A549 (cell line): ENCODE measurements at regions not wholly inside any gene's neighbourhood (a gene's known extent, or its start where the extent isn't known, plus 50 kb on each side); places are given as distances from the start of the nearest gene placed in this dataset.

Source experiments
- ATAC-seq, 2 experiments: fragments of 200-7000 bp in 1 of 2; fragments of >200 bp in 1 of 2; cut with Nextera tagmentation in 1 of 2; cut with Tn5 transposase in 1 of 2; 3 replicates each; pipeline versions ENCODE4 v1.8.0 to v1.9.1; 2018 to 2020; ENCODE audit warnings: mild to moderate bottlenecking in 1 of 2, moderate library complexity in 1 of 2
- CTCF ChIA-PET: fragments of 300-600 bp; sonication (Branson Sonifier 250); formaldehyde crosslinking; extraction: SDS; loops from one replicate; lab custom pipeline; 2021; ENCODE audit warnings: antibody characterized with exemption, inconsistent platforms; lab: Yijun Ruan, JAX
- POLR2A ChIA-PET: fragments of 350-600 bp; formaldehyde crosslinking; extraction: SDS; loops from one replicate; lab custom pipeline; 2021; ENCODE audit warnings: antibody characterized with exemption, inconsistent platforms; lab: Yijun Ruan, JAX
- DNase-seq, 2 experiments: peaks; one replicate each; pipeline versions ENCODE4 v3.0.0 to v3.0.0-alpha.2; 2011 to 2016; ENCODE audit warnings: low read depth in 1 of 2, low spot score in 1 of 2
- FAIRE-seq: peaks from 2 replicates; lab custom pipeline; 2011; peaks lifted over from hg19 to GRCh38; lab: Jason Lieb, UNC
- H3K27ac ChIP-seq, 2 experiments: fragments of >200 bp; sonication (Bioruptor Twin); formaldehyde crosslinking; 3 replicates each; pipeline ENCODE4 v1.5.1; 2016 to 2017
- H3K4me1 ChIP-seq: fragments of >200 bp; sonication (Bioruptor Twin); formaldehyde crosslinking; 3 replicates; pipeline ENCODE4 v1.6.1; 2016
- H3K4me2 ChIP-seq: fragments of >200 bp; sonication (Bioruptor Twin); formaldehyde crosslinking; 3 replicates; pipeline ENCODE4 v1.6.1; 2016
- H3K4me3 ChIP-seq: fragments of >200 bp; sonication (Bioruptor Twin); formaldehyde crosslinking; 3 replicates; pipeline ENCODE4 v1.5.1; 2016
- H3K9me3 ChIP-seq: fragments of >200 bp; sonication (Bioruptor Twin); formaldehyde crosslinking; 3 replicates; pipeline ENCODE4 v1.6.1; 2016
- BCL3 ChIP-seq: fragments of >200 bp; sonication (Bioruptor Twin); formaldehyde crosslinking; IDR thresholded peaks from 3 replicates; pipeline ENCODE4 v1.6.1; 2016
- CHD2 ChIP-seq: fragments of 150-350 bp; IDR thresholded peaks from 2 replicates; pipeline ENCODE4 v1.6.1; 2014; ENCODE audit warnings: low read length; ENCODE audit not compliant: partially characterized antibody
- EHMT2 ChIP-seq: fragments of 200-600 bp; sonication (generic); IDR thresholded peaks from 2 replicates; pipeline ENCODE4 v1.6.1; 2016; ENCODE audit warnings: antibody characterized with exemption, low read depth, mild to moderate bottlenecking, moderate library complexity
- FOXS1 ChIP-seq: fragments of 250-450 bp; sonication (Bioruptor Pico); IDR thresholded peaks from 2 replicates; pipeline ENCODE4 v1.5.0; 2020; ENCODE audit warnings: mild to moderate bottlenecking, moderate library complexity
- HDAC2 ChIP-seq: fragments of 200-600 bp; sonication (generic); IDR thresholded peaks from 2 replicates; pipeline ENCODE4 v1.6.1; 2016
- JUN ChIP-seq, 2 experiments: fragments of >200 bp; sonication (Bioruptor Twin); formaldehyde crosslinking; IDR thresholded peaks; 2 replicates in 1 of 2; 3 replicates in 1 of 2; pipeline ENCODE4 v1.6.1; 2016 to 2017
- JUNB ChIP-seq: fragments of >200 bp; sonication (Bioruptor Twin); formaldehyde crosslinking; IDR thresholded peaks from 2 replicates; pipeline ENCODE4 v1.6.1; 2016
- KDM1A ChIP-seq: fragments of 200-600 bp; sonication (generic); IDR thresholded peaks from 2 replicates; pipeline ENCODE4 v1.6.1; 2016; ENCODE audit warnings: low read depth, mild to moderate bottlenecking
- MAFK ChIP-seq: fragments of 450-650 bp; IDR thresholded peaks from 2 replicates; pipeline ENCODE4 v1.6.1; 2014; ENCODE audit not compliant: partially characterized antibody
- MAZ ChIP-seq: fragments of 150-350 bp; IDR thresholded peaks from 2 replicates; pipeline ENCODE4 v1.6.1; 2014; ENCODE audit warnings: antibody characterized with exemption, low read depth, low read length, borderline replicate concordance
- PBX3 ChIP-seq: IDR thresholded peaks from 2 replicates; pipeline ENCODE4 v1.6.1; 2012
- POLR2A ChIP-seq: IDR thresholded peaks from 2 replicates; pipeline ENCODE4 v1.6.1; 2012; ENCODE audit warnings: mild to moderate bottlenecking, low read length
- REST ChIP-seq: fragments of 200-600 bp; sonication (generic); IDR thresholded peaks from 2 replicates; pipeline ENCODE4 v1.6.1; 2016; ENCODE audit warnings: antibody characterized with exemption, mild to moderate bottlenecking, moderate library complexity
- TFCP2L1 ChIP-seq: fragments of 250-450 bp; sonication (Bioruptor Pico); IDR thresholded peaks from 2 replicates; pipeline ENCODE4 v1.5.0; 2021; ENCODE audit warnings: mild to moderate bottlenecking
- ZFP36 ChIP-seq: fragments of 450-650 bp; IDR thresholded peaks from 2 replicates; pipeline ENCODE4 v1.6.1; 2014; ENCODE audit warnings: borderline replicate concordance; ENCODE audit not compliant: partially characterized antibody
- WGBS: methylation state at CpG from one replicate; pipeline ENCODE4 v1.1.6; 2017; ENCODE audit errors: missing lambda C conversion rate; 5-methylcytosine and 5-hydroxymethylcytosine counted together
- TF ChIP-seq, protein P1 (sequence below): fragments of 250-450 bp; sonication (Bioruptor Pico); IDR thresholded peaks from 2 replicates; pipeline ENCODE4 v1.5.0; 2021; ENCODE audit warnings: mild to moderate bottlenecking, moderate library complexity, borderline replicate concordance
- TF ChIP-seq, protein P2 (sequence below): fragments of >200 bp; sonication (Bioruptor Twin); formaldehyde crosslinking; IDR thresholded peaks from 3 replicates; pipeline ENCODE4 v1.5.1; 2016
- TF ChIP-seq, protein P3 (sequence below): fragments of 250-450 bp; sonication (Bioruptor Pico); IDR thresholded peaks from 2 replicates; pipeline ENCODE4 v1.5.0; 2020; ENCODE audit warnings: low read depth, mild to moderate bottlenecking, moderate library complexity
- TF ChIP-seq, protein P4 (sequence below): fragments of 450-650 bp; IDR thresholded peaks from 2 replicates; pipeline ENCODE4 v1.6.1; 2014; ENCODE audit warnings: antibody characterized with exemption

- ATAC-seq: no peak
- POLR2A ChIA-PET: no interaction called here
Measured at GRCh38 chr7:79828866-79829265, 305.8 kb upstream of the GNAI1 start.

DNA sequence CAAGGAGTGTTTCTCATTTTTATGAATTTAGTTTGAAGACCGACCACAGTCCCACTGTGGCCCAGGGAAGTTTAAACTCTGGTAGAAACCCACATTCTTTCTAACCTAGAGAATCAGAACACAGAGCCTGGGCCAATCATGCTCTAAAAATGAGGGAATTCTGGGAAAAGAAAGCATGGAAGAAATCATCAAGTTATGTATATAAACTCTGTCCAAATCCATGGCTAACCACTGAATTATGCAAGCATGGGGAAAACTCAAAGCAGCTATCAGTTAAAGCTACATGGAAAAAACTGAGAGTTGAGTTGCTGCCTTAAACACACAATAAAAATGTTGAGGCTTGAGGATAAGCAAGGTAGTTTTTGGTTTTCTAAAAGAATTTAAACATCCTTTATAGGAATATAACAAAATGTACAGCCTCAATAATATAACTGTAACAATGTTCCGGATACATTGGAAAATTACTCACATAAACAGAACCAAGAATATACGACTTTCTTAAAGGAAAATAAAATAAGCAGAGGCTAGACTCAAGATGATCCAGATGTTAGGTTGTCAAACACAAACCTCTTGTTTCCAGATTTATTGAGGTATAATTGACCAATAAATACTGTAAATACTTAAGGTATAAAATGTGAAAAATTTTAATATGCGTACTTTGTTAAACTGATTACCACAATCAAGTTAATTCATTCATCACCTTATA is 311.2 kb upstream of the GNAI1 start:
- FAIRE-seq (no peak), DNase-seq (no peak), ATAC-seq (no peak)
- CTCF ChIA-PET: no interaction called here
- Histone ChIP-seq H3K27ac (no peak overlapping the region), H3K4me2 (no peak overlapping the region), H3K4me1 (no peaks in the 10 kb centered on the region), H3K9me3 (no peaks in the 10 kb centered on the region), H3K4me3 (no peak overlapping the region)
- POLR2A ChIA-PET: no interaction called here
- WGBS: 83% methylated on average over 4 of the region's 4 CpGs
- TF ChIP-seq POLR2A (no peak), MAZ (no peak), EHMT2 (no peak), JUNB (no peak), PBX3 (no peak)
- TF ChIP-seq, protein P1, sequence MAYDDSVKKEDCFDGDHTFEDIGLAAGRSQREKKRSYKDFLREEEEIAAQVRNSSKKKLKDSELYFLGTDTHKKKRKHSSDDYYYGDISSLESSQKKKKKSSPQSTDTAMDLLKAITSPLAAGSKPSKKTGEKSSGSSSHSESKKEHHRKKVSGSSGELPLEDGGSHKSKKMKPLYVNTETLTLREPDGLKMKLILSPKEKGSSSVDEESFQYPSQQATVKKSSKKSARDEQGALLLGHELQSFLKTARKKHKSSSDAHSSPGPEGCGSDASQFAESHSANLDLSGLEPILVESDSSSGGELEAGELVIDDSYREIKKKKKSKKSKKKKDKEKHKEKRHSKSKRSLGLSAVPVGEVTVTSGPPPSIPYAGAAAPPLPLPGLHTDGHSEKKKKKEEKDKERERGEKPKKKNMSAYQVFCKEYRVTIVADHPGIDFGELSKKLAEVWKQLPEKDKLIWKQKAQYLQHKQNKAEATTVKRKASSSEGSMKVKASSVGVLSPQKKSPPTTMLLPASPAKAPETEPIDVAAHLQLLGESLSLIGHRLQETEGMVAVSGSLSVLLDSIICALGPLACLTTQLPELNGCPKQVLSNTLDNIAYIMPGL (CRISPR knock-in tag): no peak
- TF ChIP-seq, protein P2, sequence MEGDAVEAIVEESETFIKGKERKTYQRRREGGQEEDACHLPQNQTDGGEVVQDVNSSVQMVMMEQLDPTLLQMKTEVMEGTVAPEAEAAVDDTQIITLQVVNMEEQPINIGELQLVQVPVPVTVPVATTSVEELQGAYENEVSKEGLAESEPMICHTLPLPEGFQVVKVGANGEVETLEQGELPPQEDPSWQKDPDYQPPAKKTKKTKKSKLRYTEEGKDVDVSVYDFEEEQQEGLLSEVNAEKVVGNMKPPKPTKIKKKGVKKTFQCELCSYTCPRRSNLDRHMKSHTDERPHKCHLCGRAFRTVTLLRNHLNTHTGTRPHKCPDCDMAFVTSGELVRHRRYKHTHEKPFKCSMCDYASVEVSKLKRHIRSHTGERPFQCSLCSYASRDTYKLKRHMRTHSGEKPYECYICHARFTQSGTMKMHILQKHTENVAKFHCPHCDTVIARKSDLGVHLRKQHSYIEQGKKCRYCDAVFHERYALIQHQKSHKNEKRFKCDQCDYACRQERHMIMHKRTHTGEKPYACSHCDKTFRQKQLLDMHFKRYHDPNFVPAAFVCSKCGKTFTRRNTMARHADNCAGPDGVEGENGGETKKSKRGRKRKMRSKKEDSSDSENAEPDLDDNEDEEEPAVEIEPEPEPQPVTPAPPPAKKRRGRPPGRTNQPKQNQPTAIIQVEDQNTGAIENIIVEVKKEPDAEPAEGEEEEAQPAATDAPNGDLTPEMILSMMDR: no peak

More at GRCh38 chr7:79828866-79829265, 305.8 kb upstream of the GNAI1 start:
- Histone ChIP-seq H3K4me1 (no peaks in the 10 kb centered on the region), H3K4me3 (no peak overlapping the region), H3K9me3 (no peaks in the 10 kb centered on the region), H3K4me2 (no peak overlapping the region), H3K27ac (no peak overlapping the region)
- DNase-seq: no peak
- no peak for FAIRE-seq
- CTCF ChIA-PET: no interaction called here
- TF ChIP-seq BCL3 (no peak), FOXS1 (no peak), HDAC2 (no peak), TFCP2L1 (no peak), JUN (IDR thresholded peaks at IDR 0.05) (no peak), REST (no peak), KDM1A (no peak), CHD2 (no peak), MAFK (no peak), ZFP36 (no peak)
- TF ChIP-seq, protein P3, sequence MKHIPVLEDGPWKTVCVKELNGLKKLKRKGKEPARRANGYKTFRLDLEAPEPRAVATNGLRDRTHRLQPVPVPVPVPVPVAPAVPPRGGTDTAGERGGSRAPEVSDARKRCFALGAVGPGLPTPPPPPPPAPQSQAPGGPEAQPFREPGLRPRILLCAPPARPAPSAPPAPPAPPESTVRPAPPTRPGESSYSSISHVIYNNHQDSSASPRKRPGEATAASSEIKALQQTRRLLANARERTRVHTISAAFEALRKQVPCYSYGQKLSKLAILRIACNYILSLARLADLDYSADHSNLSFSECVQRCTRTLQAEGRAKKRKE: no peak
- TF ChIP-seq, protein P4, sequence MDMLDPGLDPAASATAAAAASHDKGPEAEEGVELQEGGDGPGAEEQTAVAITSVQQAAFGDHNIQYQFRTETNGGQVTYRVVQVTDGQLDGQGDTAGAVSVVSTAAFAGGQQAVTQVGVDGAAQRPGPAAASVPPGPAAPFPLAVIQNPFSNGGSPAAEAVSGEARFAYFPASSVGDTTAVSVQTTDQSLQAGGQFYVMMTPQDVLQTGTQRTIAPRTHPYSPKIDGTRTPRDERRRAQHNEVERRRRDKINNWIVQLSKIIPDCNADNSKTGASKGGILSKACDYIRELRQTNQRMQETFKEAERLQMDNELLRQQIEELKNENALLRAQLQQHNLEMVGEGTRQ: no peak
